ENCODE measurements at regions not wholly inside any gene's neighbourhood (a gene's known extent, or its start where the extent isn't known, plus 50 kb on each side); places are given as distances from the start of the nearest gene placed in this dataset.

DNA sequence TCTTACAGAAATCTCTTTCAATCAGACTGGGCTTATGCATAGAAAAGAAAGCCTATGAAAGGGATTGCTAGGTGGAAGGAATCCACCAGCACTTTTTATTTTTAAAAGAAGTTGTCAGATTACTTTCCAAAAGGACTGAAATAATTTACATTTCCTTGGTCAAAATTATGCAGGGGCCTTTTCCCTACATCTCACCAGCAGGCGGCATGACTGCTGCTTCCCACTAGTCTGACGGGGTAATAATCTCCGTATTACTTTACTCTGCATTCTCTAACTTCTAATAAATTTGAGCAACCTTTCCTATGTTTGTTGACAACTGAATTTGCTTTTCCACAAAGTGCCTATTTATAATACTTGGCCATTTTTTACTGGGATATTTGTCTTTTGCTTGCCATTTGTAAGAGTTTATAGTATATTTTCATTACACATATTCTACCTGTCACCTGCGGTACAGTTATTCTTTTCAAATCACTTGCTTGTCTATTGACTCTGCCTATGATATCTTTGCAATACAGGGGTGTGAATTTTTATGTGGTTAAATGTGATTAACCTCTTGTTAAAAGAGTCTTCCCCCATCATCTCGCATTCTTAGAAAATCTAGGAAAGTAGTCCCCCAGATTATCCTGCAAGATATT, 51.9 kb upstream of the USP47 start:
- DNase-seq (ENCODE audit: low read depth, low spot score), result peak; percentile 46

DNA sequence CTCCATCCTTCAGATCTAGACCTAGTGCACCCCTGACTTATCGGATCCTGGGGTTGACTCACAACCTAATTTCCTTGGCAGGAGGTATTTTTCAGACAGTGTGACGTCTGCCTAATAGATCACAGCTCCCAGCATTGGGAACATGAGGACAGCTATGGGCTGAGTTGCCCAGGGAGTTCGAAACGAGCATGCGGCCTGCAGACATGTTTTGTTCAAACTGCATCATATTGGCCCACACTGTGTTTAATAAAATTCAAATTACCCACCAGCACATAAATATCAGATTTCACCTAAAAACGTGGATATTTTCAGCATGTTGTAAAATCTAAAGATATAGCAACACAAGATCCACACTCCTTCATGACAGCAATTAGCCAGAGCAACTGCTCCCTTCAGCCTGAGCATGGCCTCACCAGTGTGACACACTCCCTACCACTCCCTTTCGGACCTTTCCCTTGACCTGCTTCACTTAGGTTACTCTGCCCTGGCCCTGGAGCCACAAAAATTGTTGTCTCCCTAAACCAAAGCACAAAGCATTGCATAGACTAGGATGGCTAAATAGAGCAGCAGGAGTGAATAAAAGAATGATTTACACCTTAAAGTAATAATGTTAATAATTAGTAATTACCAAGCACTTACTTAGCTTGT, 53.6 kb upstream of the USP47 start:
- no peak for DNase-seq (ENCODE audit: low read depth, low spot score)

DNA sequence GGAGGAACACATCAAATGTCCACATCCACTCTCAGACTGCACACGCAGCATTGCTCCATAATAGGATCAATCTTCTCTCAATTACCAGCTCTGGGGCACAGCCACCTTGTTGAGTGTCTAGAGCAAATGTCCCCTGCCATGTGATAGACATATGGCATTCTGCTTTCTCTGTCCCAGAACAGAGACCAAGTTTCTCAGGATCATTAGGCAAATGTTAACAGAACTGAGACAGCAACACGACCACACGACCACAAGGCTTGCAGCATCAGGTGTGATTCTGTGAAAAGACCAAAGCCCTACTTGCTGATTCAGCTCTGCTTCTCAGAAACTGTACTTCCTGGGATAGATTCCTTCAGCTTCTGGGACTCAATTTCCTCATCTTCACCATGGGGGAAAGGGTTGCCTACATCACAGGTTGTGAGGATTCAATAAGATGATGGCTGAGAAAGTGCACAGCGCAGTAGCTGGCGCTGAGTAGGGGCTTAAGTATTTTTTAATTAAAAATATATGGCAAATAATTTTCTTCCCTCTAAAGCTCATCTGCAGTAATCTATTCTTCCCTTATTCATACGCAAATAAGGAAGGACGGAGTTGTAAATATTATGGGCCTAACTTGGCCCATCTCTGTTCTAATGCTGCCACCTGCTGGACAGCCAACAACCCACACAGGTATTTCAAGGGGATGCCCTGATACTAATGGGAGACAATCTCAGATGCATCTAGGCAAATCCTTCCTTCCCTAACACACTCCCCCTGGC, 54.3 kb upstream of the USP47 start:
- DNase-seq (ENCODE audit: low read depth, low spot score), result peak; percentile 83

DNA sequence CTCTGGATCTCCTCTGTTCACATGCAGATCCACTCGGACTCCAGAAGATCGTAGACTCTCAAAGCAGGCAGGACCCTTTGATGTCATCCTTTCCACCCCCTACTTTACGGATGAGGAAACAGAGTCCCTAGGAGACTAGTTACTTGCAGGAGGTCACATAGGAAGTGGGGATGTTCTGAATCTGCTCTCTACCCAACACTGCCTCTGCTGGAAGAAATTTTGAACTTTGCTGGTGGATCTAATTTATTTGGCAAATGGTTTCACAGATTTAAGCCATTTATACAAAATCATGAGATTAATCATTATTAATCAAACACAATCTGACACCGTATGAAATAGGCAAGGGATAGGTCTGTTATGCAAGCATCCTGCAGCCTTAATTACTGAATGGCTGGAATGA, 55.0 kb upstream of the USP47 start:
- peak; percentile 54 for DNase-seq (ENCODE audit: low read depth, low spot score)

DNA sequence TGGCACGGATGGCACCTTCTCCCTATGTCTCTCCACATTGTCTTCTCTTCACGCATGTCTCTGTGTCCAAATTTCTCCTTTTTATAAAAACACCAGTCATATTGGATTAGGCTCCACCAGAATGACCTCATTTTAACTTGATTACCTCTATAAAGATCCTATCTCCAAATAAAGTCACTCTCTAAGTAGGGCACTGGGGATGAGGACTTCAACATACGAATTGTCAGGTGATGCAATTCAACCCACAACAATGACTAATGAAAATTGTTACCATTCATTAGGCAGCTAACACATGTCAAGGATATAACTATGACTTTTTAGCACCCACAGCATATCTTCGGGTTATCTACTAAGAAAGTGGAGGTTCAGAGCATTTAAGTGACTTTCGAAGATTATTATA, 55.5 kb upstream of the USP47 start:
- DNase-seq (ENCODE audit: low read depth, low spot score), result no peak

DNA sequence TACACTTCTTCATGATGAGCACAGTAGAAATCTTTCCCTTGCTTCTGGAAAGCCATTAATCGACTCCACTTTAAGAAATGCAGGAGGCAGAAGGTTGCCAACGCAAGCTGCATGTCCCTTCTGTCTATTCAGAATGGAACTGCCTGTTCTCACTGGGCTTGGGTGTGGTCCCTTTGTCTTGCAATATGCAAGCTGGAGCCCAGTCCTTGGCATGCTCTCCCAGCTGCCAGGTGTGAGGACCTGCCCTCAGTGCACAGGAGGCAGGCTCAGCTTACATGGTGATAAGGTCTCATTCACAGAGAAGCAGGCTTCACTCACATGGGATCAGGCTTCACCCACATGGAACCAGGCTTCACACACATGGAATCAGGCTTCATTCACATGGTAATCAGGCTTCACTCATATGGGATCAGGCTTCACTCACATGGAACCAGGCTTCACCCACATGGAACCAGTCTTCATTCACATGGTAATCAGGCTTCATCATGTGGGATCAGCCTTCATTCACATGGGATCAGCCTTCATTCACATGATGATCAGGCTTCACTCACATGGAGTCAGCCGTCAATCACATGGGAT, 59.2 kb upstream of the USP47 start:
- no peak for DNase-seq (ENCODE audit: low read depth, low spot score)

DNA sequence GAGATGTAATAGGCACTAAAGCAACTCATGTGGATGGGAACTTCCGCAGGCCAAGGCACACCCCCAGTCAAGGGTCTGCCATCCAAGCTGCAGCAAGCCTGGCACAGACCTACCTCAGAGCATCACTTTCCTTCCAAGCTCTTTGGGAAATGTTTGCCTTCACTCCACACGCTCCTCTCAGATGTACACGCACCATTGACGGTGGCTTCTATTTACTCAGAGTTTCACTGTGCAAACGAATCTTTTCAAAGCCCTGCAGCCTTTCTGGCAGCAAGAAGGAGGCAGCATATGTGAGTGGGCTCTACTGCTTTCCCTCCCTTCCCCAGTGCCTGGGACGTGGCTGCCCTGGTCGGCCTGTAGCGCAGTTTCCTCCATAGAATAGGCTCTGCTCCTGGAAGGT, 60.9 kb upstream of the USP47 start:
- DNase-seq (ENCODE audit: low read depth, low spot score), result no peak

DNA sequence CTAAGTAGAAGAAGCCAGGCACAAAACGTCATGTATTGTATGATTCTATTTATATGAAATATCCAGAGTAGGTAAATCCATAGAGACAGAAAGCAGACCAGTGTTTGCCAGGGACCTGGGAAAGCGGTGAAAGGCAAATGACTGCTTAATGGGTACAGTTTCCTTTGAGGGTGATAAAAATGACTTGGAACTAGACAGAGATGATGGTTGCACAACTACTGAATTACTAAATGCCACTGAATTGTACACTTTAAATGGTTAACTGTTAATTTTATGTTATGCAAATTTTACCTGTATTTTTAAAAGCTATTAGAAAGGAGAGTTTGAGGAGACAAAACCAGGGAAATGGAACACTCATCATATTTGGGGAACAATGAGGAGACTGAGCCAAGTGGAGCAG, 61.8 kb upstream of the USP47 start:
- no peak for DNase-seq (ENCODE audit: low read depth, low spot score)

DNA sequence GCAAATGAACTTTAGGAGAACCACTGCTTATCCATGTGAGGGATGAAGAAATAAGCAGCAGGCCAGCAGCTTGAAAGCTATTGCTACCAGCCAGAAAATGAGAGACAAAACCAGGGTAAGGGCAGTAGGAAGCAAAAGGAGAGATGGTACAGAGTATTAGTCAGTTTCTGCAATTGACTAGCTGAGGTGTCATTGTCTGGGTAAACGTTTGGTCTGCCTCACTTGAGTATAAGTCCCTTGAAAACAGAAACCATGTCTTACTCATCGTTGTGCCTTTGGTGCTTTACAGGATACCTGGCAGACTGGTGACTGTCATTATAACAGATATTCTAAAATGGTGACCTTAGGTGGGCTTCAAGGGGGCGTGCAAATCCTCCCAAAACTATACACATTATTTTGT, 63.9 kb upstream of the USP47 start:
- DNase-seq (ENCODE audit: low read depth, low spot score), result no peak

DNA sequence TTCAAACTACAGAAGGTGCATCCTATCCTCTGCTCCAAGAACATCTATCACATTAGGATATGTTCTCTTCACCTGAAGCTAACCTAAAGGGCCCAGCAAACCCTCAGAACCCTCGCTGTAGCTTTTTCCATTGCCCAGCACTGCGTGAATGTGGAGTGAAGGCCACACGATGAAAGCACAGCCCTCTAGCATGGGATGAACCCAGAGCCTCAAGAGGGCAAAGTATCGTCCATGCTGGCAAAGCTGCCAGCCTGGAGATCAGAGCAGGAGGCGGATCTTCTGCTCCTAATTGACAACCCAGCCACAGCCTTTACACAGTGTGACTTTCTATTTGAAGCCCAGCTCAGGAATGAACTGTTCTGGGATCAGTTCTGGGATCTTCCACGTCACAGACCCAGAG, 65.1 kb upstream of the USP47 start:
- no peak for DNase-seq (ENCODE audit: low read depth, low spot score)

DNA sequence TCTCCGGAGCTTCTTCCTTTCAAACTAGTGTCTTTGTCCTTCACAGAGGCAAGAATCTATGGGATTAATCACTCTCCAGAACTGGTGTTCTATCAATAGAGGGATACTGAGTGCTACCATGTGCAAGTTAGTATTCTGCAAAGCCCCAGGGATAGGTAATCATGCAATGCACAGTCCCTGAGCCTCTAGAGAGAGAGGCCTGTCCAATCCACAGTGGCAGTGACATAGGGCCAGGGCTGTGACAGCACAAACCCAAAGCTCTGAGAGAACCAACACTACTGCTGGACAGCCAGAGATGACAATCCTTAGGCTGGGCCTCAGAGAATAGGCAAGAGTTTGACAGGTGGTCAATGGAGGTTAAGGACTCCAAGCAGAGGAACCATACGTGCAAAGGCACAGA, 66.8 kb upstream of the USP47 start:
- DNase-seq (ENCODE audit: low read depth, low spot score), result no peak

DNA sequence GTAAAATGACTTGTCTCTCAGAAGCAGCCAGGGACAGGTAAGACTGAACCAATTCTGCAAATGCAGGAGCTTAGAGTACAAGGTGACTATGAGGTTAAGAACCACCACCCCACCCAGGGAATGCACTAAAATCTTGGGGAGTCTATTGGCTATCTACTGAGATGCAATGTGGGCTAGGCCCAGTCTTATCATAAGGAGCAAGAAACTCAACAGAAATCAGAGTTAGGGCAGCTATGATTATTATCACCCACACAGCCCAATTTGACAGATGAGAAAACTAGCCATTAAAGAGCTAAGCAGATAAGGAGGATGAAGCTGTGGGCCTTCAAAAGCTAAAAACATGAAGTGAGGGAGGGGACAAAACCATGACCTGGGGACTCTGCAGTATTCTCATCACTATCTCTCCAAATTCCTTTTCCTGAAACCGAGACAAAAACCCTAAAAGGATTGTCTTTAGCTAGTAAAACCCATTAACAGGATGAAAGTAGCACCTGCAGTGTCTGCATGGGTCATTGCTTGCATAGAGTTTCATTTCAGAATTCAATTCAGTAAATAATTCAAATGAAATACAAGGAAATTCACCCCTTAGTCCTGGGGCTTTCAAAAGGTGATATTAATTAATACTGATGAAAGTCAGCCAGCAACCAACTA, 68.8 kb upstream of the USP47 start:
- DNase-seq (ENCODE audit: low read depth, low spot score), result no peak

DNA sequence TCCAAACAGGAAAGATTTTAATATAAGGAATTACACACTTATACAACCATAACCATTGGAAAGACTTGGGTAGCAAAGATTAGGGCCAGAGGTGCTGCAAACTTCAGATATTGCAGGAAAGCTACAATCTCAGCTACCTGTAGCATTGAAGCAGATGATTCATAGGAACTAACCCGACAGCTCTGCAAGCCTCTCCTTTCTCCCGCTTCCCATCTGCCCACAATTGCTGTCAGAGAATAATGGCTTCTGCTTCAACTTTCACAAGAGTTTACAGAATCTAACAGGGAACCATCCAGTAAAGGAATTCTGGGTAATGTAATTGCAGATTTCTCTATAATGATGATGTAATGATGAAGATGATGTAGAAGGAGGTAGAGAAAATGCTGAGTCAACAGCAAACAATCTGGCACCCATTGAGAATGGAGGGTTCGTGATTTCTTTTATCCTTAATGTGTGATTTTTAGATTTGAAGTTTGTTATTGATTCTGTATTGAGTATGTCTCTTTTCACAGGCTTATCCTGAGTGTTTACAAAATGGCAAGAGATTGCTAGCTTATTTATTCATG, 70.8 kb upstream of the USP47 start:
- DNase-seq (ENCODE audit: low read depth, low spot score), result no peak

DNA sequence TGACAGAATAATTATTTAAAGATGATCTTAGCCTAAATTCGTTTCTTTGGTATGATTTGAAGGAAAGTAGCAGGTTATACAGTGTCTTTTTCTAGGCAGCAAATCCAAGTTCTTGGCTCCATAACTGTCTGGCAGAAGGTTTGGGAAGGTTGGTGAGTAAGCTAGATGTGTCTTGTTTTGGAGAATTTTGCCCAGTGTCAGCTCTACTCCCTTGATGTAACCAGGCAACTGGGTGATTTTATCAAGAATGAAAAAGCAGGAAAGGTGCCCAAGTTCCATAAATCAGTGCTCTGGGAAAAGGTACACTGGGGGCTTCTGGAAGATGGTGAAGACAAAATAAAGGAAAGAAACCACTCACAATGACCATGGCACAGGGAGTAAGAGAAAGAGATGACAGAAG, 71.5 kb upstream of the USP47 start:
- DNase-seq (ENCODE audit: low read depth, low spot score), result no peak

DNA sequence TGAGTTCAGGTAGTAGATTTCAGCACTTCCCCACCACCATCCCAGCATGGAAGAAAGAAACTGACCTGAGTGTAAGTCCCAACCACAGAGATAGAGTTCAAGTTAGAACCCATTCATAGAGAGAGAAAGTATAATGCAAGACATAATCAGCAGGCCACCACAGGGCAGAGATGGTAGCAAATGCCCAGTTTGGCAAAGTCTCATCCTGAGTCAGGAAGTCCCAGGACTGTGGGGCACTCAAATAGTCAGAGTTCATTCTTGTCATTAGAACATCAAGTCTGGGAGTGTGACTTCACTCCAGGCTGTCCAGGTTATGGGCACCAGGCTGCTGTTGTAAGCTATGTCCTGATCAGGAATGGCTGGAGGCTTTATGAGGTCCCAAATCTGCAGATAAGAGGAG, 72.0 kb upstream of the USP47 start:
- no peak for DNase-seq (ENCODE audit: low read depth, low spot score)

DNA sequence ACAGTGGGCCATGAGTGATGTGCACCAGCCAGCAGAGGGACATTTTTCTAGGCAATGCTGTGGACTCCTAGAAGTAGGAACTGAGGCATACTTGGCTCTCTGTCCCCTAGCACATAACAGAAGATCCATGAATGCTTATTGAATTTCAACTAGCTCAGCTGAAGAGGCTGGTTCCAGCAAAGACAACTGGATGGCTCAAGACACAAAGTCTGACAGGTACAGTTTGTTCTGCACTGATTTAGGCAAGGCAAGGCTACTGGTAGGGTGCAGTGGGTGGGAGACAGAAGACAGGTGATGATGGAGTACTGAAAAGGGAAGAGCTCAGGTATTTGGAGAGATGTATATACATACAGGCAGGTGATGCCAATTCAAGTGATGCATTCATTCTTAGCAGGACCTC, 72.4 kb upstream of the USP47 start:
- no peak for DNase-seq (ENCODE audit: low read depth, low spot score)

DNA sequence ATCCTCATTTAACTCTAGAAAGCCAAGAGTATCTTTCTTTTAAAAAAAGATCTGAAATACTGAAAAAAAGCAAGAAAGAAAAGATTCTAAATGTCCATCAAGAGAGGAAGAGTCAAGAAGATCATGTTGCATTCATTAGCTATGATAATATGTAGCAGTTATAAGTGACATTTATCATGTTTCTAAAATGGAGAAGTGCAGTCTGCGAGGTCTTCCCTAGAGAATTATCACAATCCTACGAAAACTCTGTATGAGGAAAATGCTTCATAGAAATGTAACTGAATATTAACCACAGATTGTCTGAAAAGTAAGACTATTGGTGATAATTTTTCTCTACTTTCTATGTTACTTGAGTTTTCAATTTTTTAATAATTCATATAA, 77.4 kb upstream of the USP47 start:
- no peak for DNase-seq (ENCODE audit: low read depth, low spot score)

DNA sequence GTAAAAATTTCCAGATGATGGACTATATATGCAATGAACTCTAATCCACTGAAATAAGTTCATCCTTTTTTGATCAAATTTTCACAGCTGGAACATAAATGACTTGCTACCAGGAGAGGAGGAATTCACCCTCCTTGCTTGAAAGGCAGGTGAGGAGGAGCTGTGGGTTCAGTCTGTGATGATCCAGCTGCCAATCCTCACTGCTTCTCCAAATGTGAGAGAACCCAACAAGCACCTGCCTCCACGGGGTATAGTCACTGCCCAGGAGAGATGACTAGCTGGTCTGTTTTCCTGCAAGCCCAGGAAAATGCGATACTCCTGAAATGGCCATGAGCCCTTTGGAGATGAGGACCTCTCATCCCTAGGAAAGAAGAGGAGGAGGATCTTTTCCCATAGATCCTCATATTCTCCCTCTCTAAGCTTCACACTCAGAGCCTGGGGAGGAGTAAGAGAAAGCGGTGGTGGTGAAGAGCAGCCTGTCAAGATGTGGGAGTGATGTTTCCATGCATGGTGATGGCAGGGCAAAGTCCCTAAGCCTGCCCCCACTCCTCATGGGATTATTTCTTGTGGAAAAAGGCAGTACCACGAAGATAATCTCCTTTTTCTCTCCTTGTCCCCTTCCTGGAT, 77.9 kb upstream of the USP47 start:
- DNase-seq (ENCODE audit: low read depth, low spot score), result no peak

DNA sequence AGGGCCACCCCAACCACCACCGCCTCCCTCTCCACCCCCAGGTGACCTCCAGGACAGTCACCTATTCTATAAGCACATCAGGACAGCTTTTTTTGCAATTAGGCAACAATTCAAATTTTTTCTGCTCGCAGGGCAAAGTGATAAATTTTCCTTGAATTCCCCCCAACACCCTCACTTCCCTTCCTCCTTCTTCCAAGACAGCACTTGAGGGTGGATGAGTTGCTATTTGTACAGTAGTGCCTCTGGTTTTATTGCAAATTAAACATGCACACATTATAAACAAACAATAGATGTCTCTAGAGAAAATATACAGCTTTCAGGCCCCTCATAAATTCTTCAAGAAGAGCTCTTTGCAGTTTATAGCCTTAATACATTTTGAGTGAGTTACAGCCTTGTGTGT, 80.9 kb upstream of the USP47 start:
- no peak for DNase-seq (ENCODE audit: low read depth, low spot score)

DNA sequence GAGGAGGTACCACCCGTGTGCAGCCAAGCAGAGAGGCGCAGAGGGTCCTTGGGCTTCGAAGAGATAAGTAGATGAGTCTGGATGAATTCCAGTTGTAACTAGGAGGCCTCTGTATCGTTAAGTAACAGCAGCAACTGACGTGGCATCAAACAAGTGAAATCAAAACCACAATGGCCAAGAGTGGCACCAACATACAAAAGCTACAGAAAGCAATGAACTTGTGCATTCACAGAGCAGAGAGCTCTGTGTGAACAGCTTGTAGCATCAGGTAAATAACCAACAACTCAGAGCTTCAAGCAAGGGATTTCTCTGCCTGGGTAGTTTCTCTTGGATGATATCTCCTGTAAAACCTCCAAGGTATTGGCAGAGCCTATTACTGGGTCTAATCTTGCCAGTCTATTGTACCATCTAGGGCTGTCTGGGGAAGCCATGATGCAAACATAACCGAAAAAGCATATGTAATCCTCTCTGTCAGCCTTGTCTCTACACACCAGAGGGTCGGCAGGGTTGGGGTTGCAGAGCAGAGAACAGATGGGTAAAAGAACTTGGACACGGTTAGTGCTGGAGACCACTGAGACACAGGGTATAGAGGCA, 83.1 kb upstream of the USP47 start:
- DNase-seq (ENCODE audit: low read depth, low spot score), result no peak

DNA sequence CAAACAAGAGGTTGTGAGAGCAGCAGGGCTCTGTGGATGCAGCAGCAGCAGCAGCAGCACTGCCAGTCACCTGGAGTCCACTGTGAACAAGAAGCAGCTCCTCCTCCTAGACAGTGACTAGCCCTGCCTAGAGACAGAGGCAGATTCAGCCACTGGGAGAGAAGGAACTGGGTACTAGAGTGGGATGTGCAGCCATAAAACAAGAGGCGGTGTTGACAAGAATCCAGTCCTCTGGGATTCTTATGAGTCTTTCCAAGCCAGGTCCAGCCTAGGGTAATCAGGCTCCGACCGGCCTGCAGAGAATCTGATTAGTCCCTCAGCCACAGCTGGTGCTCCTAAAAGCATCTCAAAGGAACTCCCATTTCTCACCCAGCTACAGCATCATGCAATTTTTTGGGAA, 83.9 kb upstream of the USP47 start:
- no peak for DNase-seq (ENCODE audit: low read depth, low spot score)
